ENCODE measurements at regions not wholly inside any gene's neighbourhood (a gene's known extent, or its start where the extent isn't known, plus 50 kb on each side); places are given as distances from the start of the nearest gene placed in this dataset.

DNA sequence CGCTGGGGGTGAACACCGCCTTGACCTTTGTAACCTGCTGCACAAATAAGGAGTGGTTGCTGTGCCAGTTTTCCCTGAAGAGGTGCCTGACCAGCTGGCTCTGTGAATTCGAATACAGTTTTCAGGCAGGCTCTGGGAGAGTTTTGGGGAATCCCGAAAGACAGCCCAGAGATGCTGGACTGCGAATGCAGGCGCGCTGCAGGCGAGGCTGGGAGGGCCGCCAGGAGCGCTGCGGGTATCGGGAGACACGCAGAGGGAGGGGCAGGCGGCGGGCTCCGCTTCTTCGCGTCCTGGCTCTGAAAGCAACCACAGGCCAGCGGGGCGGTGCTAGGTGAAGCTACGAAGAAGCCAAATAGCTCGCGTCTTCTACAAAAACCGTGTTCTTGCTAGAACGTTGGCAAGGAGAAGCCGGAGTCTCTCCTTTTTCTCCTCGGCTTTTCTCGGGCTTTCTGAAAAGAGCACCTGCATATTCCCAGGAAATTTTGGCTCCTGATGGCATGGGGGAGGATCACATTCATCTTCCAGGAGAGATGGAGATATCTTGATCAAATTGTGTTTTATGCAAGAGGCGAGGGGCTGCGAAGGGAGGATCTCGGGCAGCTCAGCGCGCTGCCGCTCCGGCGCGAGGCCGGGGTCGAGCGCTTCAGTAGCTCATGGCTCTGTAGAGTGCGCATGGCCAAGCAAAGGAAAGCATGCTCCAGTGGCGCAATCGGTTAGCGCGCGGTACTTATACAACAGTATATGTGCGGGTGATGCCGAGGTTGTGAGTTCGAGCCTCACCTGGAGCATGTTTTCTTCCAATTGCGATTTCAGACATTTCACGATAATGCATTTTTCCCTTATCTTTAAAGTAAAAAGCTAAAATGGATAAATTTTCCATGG, 158.1 kb upstream of the ZNF184 start (continued):
- no peak for TF ChIP-seq POLR2AphosphoS5 (IDR thresholded peaks at IDR 0.05; ENCODE audit: low read depth, low read length)
- TF ChIP-seq TOE1 (CRISPR knock-in tag; IDR thresholded peaks at IDR 0.05) = peak; percentile 93; the same call in 1 of the 2 replicates
- TF ChIP-seq ZMAT3 (CRISPR knock-in tag; conservative IDR thresholded peaks at IDR 0.05) = peak; percentile 99
- TF ChIP-seq TAF15 (IDR thresholded peaks at IDR 0.05; ENCODE audit: low read depth, low read length, poor library complexity, severe bottlenecking) = no peak
- no peak for TF ChIP-seq ZSCAN20 (CRISPR knock-in tag; IDR thresholded peaks at IDR 0.05; ENCODE audit: borderline replicate concordance)
- no peak for TF ChIP-seq ZFP62 (CRISPR knock-in tag; IDR thresholded peaks at IDR 0.05)
- TF ChIP-seq HNF4A (CRISPR knock-in tag; IDR thresholded peaks at IDR 0.05) = no peak
- TF ChIP-seq CHD2 (IDR thresholded peaks at IDR 0.05; ENCODE audit: low read depth, low read length) = no peak
- TF ChIP-seq HOXA5 (CRISPR knock-in tag; IDR thresholded peaks at IDR 0.05) = 0 out of 2 replicates have a peak, but pooled peaks have one; percentile 46
- no peak for TF ChIP-seq U2AF1 (optimal IDR thresholded peaks at IDR 0.05; ENCODE audit: low read depth, low read length)
- TF ChIP-seq, protein P1, sequence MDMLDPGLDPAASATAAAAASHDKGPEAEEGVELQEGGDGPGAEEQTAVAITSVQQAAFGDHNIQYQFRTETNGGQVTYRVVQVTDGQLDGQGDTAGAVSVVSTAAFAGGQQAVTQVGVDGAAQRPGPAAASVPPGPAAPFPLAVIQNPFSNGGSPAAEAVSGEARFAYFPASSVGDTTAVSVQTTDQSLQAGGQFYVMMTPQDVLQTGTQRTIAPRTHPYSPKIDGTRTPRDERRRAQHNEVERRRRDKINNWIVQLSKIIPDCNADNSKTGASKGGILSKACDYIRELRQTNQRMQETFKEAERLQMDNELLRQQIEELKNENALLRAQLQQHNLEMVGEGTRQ (IDR thresholded peaks at IDR 0.05; ENCODE audit: low read depth, low read length) = no peak
- TF ChIP-seq, protein P1 (CRISPR knock-in tag; IDR thresholded peaks at IDR 0.05; ENCODE audit: borderline replicate concordance) = no peak
- TF ChIP-seq MBNL3 (CRISPR knock-in tag; conservative IDR thresholded peaks at IDR 0.05) = no peak
- peak; percentile 96 for TF ChIP-seq KLF11 (CRISPR knock-in tag; IDR thresholded peaks at IDR 0.05)
- peak; percentile 64; the same call in 1 of the 2 replicates for TF ChIP-seq GATAD1 (CRISPR knock-in tag; IDR thresholded peaks at IDR 0.05)
- TF ChIP-seq ZFY (CRISPR knock-in tag; IDR thresholded peaks at IDR 0.05) = no peak; the same call in 1 of the 2 replicates
- no peak for TF ChIP-seq KLF13 (CRISPR knock-in tag; IDR thresholded peaks at IDR 0.05)
- TF ChIP-seq, protein P2, sequence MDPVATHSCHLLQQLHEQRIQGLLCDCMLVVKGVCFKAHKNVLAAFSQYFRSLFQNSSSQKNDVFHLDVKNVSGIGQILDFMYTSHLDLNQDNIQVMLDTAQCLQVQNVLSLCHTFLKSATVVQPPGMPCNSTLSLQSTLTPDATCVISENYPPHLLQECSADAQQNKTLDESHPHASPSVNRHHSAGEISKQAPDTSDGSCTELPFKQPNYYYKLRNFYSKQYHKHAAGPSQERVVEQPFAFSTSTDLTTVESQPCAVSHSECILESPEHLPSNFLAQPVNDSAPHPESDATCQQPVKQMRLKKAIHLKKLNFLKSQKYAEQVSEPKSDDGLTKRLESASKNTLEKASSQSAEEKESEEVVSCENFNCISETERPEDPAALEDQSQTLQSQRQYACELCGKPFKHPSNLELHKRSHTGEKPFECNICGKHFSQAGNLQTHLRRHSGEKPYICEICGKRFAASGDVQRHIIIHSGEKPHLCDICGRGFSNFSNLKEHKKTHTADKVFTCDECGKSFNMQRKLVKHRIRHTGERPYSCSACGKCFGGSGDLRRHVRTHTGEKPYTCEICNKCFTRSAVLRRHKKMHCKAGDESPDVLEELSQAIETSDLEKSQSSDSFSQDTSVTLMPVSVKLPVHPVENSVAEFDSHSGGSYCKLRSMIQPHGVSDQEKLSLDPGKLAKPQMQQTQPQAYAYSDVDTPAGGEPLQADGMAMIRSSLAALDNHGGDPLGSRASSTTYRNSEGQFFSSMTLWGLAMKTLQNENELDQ (CRISPR knock-in tag; IDR thresholded peaks at IDR 0.05; ENCODE audit: borderline replicate concordance) = peak; percentile 92
- peak; percentile 89; the same call in 1 of the 2 replicates for TF ChIP-seq ZNF224 (CRISPR knock-in tag; IDR thresholded peaks at IDR 0.05)
- TF ChIP-seq NFRKB (IDR thresholded peaks at IDR 0.05) = no peak
- TF ChIP-seq, protein P3, sequence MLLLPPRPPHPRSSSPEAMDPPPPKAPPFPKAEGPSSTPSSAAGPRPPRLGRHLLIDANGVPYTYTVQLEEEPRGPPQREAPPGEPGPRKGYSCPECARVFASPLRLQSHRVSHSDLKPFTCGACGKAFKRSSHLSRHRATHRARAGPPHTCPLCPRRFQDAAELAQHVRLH (CRISPR knock-in tag; IDR thresholded peaks at IDR 0.05; ENCODE audit: borderline replicate concordance, low read depth) = peak; percentile 99
- TF ChIP-seq, protein P4, sequence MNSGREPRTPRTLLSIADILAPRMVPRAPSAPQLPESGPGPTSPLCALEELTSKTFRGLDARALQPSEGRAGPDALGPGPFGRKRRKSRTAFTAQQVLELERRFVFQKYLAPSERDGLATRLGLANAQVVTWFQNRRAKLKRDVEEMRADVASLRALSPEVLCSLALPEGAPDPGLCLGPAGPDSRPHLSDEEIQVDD (CRISPR knock-in tag; IDR thresholded peaks at IDR 0.05; ENCODE audit: borderline replicate concordance) = peak; percentile 95; the same call in 1 of the 2 replicates
- TF ChIP-seq ZNF337 (CRISPR knock-in tag; IDR thresholded peaks at IDR 0.05; ENCODE audit: borderline replicate concordance, low read depth) = peak; percentile 73; the same call in 1 of the 2 replicates
- TF ChIP-seq CHCHD3 (CRISPR knock-in tag; IDR thresholded peaks at IDR 0.05) = peak; percentile 41; the same call in 1 of the 2 replicates
- peak; percentile 80 for TF ChIP-seq RCOR2 (CRISPR knock-in tag; IDR thresholded peaks at IDR 0.05)
- peak; percentile 58; the same call in 1 of the 2 replicates for TF ChIP-seq ZNF619 (CRISPR knock-in tag; IDR thresholded peaks at IDR 0.05)
- TF ChIP-seq KDM1A (CRISPR knock-in tag; IDR thresholded peaks at IDR 0.05) = peak; percentile 76; the same call in 1 of the 2 replicates

Measured in HepG2 (cell line).